Activated CD8-positive, alpha-beta memory T cell treated with anti-CD3 and anti-CD28 coated beads, Interleukin-2, amount 50 U/mL, for 24 hours (primary cell): ENCODE measurements at regions not wholly inside any gene's neighbourhood (a gene's known extent, or its start where the extent isn't known, plus 50 kb on each side); places are given as distances from the start of the nearest gene placed in this dataset.
"Not testable (repeated sequence)": the region's sequence is repeated elsewhere in the genome, so short reads cannot be mapped to it uniquely, and the experiment has no call there.

ENCODE experiments used
- DNase-seq: peaks from one replicate; pipeline ENCODE4 v3.0.0-alpha.2; 2020; ENCODE audit errors: extremely low read depth

- DNase-seq: no peak
Measured at GRCh38 chr2:204359076-204359475, 186.2 kb upstream of the PARD3B start.

DNA sequence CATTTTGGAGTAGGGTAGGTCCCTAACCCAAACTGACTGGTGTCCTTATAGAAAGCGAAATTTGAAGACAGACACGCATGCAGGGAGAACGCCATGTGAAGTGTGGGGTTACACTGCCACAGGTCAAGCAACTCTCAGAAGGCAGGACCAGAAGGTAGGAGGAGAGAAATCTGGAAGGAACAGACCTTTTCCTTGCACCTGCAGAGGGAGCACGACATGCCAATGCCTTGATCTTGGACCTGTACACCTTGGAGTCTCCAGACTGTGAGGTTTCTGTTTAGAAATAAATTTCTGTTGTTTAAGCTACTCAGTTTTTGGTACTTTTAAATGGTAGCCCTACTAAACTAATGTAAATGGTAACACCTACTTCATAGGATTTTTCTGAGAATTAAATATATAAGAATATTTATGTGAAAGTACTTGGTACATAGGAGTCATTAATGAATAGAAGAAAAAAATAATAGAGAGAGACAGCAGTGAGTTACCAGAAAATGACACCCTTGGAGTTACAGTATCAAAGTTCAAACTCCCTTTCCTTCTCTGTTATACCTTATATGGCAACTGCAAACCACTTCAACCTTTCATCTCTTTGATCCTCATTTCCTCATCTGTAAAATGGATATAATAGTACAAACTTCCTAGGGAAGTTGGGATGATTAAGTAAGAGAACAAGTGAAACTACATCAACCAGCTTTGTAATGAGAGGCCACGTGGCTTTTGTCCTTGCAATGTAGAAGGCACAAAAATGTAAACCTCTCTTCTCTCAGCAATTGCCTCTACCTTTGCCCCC is 184.9 kb upstream of the PARD3B start:
- no peak for DNase-seq

- no peak for DNase-seq
Measured at GRCh38 chr2:204361738-204362137, 183.5 kb upstream of the PARD3B start.

DNA sequence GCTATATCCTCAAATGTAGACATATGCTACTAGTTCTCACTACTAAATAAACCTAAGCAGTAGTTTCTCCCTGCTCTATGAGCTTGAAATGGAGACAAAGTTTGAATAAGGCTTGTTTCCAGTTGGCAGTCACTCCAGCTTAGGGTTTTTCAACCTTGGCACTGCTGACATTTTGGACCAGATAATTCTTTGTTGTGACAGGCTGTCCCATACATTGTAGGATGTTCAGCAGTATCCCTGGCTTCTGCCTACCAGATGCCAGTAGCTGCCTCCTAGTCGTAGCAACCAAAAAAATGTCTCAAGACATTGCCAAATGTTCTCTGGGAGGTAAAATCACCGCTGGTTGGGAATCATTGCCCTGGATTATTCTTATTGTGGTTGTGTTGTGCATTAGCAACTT is 182.7 kb upstream of the PARD3B start:
- no peak for DNase-seq

DNA sequence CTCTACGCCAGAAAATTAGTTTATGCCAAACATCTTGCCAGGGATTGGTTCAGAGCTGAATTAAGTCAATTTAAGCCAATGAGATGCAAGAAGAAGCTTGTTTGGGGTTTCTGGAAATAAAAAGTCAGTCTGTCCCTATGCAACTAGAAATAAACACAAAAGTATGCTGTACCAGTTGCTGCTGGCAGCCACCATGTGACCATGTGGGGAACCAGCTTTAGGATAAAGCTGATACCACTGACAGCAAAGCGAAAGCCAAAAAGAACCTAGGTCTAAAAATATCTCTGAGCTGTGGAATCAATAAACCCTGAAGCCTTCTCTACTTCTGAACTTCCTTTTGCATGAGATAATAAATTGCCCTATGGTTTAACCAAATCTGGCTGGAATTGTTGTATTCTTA is 181.8 kb upstream of the PARD3B start:
- no peak for DNase-seq

GRCh38 chr2:204364860-204365535 is 180.3 kb upstream of the PARD3B start:
- DNase-seq: no peak

- DNase-seq: no peak
Measured at GRCh38 chr2:204365811-204366210, 179.5 kb upstream of the PARD3B start.

- DNase-seq: no peak
Measured at GRCh38 chr2:204367466-204367865, 177.8 kb upstream of the PARD3B start.

DNA sequence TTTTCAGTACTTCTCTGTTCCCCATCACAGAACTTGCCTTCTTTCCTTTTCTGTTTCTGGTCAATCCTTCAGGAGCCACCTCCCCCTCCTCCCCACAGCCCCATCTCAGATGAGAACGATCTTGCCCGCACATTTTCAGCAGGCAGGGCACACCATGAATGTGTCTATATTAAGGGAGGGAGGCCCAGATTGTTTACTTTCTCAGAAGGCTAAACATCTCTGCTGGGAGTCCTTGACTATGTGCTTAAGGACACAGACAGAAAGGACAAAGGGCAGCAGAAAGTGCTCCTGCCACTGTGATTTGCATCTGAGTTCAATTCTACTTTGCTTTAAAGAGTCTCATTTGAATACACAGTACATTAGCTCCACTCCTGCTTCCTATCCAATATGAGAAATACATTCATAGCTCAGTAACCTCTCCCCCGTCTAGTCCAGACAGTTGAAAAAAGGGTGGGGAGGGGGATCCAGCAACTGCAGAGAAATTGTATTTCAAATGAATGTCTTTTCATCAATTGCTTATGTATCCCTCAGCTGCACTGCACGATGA is 175.0 kb upstream of the PARD3B start:
- DNase-seq: no peak

DNA sequence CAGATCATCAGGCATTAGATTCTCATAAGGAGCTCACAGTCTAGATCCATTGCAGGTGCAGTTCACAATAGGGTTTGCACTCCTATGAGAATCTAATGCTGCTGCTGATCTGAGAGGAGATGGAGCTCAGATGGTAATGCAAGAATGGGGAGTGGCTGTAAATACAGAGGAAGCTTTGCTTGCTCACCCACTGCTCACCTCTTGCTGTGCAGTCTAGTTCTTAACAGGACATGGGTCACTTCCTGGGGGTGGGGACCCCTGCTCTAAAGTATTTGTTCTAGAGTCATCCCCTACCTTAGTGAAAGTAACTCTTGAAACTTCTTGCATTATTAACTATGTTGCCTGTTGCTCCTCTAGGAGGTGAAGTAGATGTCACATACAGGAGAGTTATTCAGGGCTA is 171.3 kb upstream of the PARD3B start:
- no peak for DNase-seq

GRCh38 chr2:204380141-204380881 is 165.0 kb upstream of the PARD3B start:
- no peak for DNase-seq

DNA sequence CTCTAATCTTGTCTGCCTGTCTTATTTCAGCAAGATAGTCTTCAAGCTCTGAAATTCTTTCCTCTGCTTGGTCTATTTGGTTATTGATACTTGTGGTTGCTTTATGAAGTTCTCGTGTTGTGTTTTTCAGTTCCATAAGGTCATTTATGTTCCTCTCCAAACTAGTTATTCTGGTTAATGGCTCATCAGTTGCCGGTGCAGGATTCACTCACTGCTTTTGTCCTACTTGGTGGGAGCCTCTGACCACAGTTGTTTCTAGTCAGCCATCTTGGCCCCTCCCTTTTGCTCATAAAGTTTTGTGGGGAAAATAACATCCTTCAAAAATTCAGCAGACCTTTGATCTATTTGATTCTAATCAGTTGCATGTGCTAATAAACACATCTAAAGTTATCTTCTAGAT is 158.6 kb upstream of the PARD3B start:
- no peak for DNase-seq

GRCh38 chr2:204389120-204389519 is 156.2 kb upstream of the PARD3B start:
- no peak for DNase-seq

GRCh38 chr2:204389856-204390255 is 155.4 kb upstream of the PARD3B start:
- DNase-seq: no peak

DNA sequence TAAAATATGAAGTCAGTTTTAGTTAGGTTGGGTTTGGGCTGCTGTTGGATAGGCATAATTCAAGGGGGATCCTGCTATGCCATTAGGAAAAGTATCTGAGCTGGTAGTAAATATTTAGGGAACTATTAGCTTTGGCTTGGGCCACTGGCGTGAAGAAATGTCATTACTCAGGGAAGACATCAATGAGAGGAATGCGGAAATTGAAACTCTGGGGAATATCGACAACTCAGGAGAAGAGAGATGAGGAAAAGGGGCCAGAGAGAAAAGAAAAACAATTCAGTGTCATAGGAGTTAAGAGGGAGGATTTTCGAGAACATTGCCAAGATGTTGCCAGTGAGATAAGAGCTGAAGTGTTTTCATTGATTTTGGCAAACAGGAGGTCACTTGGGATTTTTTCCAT is 149.7 kb upstream of the PARD3B start:
- no peak for DNase-seq

DNA sequence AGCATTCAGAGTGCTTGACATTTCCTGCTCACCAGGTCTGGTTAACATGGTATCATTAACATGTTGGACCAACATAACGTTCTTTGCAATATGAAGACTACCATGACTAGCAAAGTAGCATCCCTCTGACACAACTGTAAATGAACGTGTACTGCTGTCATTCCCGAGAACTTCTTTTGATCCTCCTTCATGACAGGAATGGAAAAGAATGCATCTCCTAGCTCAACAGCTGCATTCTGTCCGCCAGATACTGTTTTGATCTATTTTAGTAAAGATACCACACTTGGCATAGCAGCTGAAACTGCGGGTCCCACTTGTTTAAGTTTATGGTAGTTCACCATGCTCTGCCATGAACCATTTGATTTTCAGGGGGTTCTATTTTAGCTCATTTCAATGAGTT is 144.2 kb upstream of the PARD3B start:
- no peak for DNase-seq

GRCh38 chr2:204407204-204408014 is 137.9 kb upstream of the PARD3B start:
- DNase-seq: no peak

DNA sequence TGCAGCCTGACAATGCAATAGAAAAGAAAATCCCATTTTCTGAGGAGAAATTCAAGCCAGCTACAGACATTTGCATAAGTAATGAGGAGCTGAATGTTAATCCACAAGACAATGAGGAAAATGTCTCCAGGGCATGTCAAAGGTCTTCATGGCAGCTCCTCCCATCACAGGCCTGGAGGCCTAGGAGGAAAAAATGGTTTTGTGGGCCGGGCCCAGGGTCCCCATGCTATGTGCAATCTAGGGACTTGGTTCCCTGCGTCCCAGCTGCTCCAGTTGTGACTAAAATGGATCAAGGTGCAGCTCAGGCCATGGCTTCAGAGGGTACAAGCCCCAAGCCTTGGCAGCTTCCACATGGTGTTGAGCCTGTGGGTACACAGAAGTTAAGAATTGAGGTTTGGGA is 132.5 kb upstream of the PARD3B start:
- DNase-seq: not testable (repeated sequence)

DNA sequence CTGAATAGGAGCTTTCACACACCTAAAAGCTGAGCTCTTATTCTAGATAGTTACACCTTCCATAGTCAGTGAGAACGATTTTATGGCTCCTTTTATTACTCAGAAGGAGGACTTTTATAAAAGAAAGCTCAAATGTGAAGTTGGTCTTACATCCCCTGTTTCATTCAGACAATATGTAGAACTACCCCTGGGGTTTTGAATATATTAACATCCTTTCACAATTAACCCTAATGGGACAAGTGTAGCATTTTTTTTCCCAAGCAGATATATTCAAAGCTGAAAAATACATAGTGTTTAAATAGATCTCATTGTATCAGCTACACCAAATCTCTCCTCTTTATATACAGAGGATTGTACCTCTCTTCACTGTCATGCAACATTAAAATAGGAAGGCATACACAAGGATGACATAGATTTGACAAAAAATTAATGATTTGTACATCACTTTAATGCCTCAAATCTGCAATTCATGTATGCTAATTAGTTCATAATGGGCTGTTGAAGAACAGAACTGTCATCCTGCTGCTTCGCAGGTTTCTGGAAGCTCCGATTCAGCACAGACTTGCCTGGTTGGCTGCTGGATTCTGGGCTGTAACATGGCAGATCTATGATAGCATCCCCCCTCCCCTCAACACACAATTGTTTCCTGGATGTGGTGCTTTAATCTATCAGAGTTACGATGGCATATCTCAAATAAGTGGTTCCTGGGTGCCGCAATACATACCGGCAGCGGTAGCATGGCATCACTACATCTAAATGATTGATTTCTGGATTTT is 129.7 kb upstream of the PARD3B start:
- no peak for DNase-seq

- DNase-seq: no peak
Measured at GRCh38 chr2:204416236-204416635, 129.0 kb upstream of the PARD3B start.

GRCh38 chr2:204425821-204426220 is 119.5 kb upstream of the PARD3B start:
- no peak for DNase-seq
